Aorta (tissue), 5 donors: ENCODE measurements at regions not wholly inside any gene's neighbourhood (a gene's known extent, or its start where the extent isn't known, plus 50 kb on each side); places are given as distances from the start of the nearest gene placed in this dataset.
"Not testable (repeated sequence)": the region's sequence is repeated elsewhere in the genome, so short reads cannot be mapped to it uniquely, and the experiment has no call there.

ENCODE experiments used
- ATAC-seq: fragments of 200-7000 bp; cut with Tn5 transposase; one replicate; pipeline ENCODE4 v1.9.1; 2022; ENCODE audit warnings: moderate library complexity; ENCODE audit not compliant: low FRiP score
- DNase-seq, 2 donors: peaks; one replicate each; pipeline ENCODE4 v3.0.0-alpha.2; 2020
- H3K27ac ChIP-seq, 2 donors: one replicate each; pipeline ENCODE4 v1.5.1; 2013; ENCODE audit warnings: low read length in 2 of 2, mild to moderate bottlenecking in 2 of 2, moderate library complexity in 2 of 2, control low read depth in 1 of 2, inconsistent platforms in 1 of 2, low read depth in 1 of 2
- H3K27me3 ChIP-seq, 2 donors: one replicate each; pipeline ENCODE4 v1.6.1; 2013; ENCODE audit warnings: control low read depth in 1 of 2, low read length in 1 of 2, mild to moderate bottlenecking in 1 of 2, moderate library complexity in 1 of 2; ENCODE audit not compliant: insufficient read depth in 2 of 2, control insufficient read depth in 1 of 2
- H3K36me3 ChIP-seq, 2 donors: one replicate each; pipeline ENCODE4 v1.6.1; 2013; ENCODE audit warnings: control low read depth in 1 of 2, low read length in 1 of 2, mild to moderate bottlenecking in 1 of 2; ENCODE audit not compliant: insufficient read depth in 2 of 2, control insufficient read depth in 1 of 2
- H3K4me1 ChIP-seq, 2 donors: one replicate each; pipeline ENCODE4 v1.6.1; 2013; ENCODE audit warnings: low read length in 2 of 2, control low read depth in 1 of 2, mild to moderate bottlenecking in 1 of 2, moderate library complexity in 1 of 2; ENCODE audit not compliant: insufficient read depth in 2 of 2, control insufficient read depth in 1 of 2
- H3K4me3 ChIP-seq, 2 donors: one replicate each; pipeline ENCODE4 v1.5.1; 2013; ENCODE audit warnings: low read length in 2 of 2, control low read depth in 1 of 2, mild to moderate bottlenecking in 1 of 2
- H3K9me3 ChIP-seq: one replicate; pipeline ENCODE4 v1.6.1; 2013; ENCODE audit warnings: mild to moderate bottlenecking, low read length; ENCODE audit not compliant: control insufficient read depth
- WGBS, 2 donors: extraction: QIAGEN DNeasy Blood & Tissue Kit; methylation state at CpG; one replicate each; pipeline ENCODE4 v1.1.7; 2013; 5-methylcytosine and 5-hydroxymethylcytosine counted together
- intact Hi-C, 2 donors: fragments of 100-400 bp; cut with DNase I; formaldehyde crosslinking; loops; one replicate each; pipeline versions ENCODE4 v1.14.2 to v1.15.0; 2022
- donor health status: healthy with polysubstance abuse.
- donor health status: Bipolar disorder and iron deficiency.
- donor health status: DM: no; HTN: no; CAD: no.
- donor health status: DM: no; HTN: no; CAD: no.
- donor health status: DM: yes; HTN: yes; CAD: no.

DNA sequence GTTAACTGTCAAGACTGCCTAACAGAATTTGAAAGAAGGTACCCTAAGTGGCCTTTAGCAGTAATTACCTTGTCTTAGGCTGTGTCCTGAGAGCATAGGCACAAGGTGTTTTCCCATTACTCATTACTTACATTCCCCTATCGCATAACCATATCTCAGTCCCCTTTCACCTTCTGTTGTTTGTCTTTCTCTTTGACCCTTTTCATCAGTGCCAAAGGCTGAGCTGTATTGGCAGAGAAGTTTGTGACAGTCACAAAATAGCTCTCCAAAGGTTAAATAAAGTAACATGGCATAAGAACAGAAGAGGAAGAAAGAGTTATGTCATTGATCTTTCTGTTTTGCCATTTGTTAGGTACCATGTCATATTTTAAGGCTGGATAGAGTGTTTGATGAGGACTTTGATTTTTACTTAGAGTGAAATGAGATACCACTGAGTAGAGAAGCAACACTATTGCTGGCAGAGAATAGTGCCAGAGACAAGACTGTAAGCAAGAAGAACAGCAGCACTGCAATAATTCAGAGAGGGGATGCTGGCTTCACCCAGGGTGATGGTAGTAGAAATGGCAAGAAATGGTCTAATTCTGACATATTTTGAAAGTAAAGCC is 497.8 kb downstream of the TTLL7 start:
- H3K4me1 ChIP-seq = peaks cover 0 to 2% of the 10 kb centered on the region in 2 donors
- no peaks in the 10 kb centered on the region for H3K9me3 ChIP-seq
- no peak overlapping the region for H3K27ac ChIP-seq
- ATAC-seq = no peak
- WGBS, 2 donors = 42 to 48% methylated on average over 1 of the region's 1 CpG
- H3K27me3 ChIP-seq = no peaks in the 10 kb centered on the region
- no peak for DNase-seq
- no peak overlapping the region for H3K4me3 ChIP-seq
- intact Hi-C loops = no loop called here
- no peaks in the 10 kb centered on the region for H3K36me3 ChIP-seq

DNA sequence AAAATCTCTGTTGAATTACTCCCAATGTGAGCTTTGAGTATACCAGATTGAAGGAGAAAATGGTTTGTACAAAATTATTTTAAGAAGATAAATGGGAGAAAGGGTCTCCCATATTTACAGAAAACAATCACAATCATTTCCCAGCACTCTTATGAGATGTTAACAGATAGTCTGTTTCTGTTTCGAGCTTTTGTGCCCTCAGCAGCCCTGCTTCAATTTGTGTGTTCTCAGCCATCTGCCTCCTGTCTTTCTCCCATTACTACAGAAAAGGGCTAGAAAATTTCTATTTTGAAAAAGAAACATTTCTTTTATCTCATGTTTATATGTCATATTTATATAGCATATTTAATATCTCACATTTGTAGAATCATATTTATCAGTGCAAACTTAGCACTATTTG is 498.4 kb downstream of the TTLL7 start:
- H3K4me3 ChIP-seq = no peak overlapping the region
- H3K4me1 ChIP-seq = peaks cover 0 to 2% of the 10 kb centered on the region in 2 donors
- ATAC-seq (no peak), DNase-seq (no peak)
- intact Hi-C loops = no loop called here
- no peaks in the 10 kb centered on the region for H3K36me3 ChIP-seq
- H3K27ac ChIP-seq = no peak overlapping the region
- H3K9me3 ChIP-seq = no peaks in the 10 kb centered on the region
- H3K27me3 ChIP-seq = no peaks in the 10 kb centered on the region
- WGBS, 2 donors = 96 to 100% methylated on average over 1 of the region's 1 CpG

DNA sequence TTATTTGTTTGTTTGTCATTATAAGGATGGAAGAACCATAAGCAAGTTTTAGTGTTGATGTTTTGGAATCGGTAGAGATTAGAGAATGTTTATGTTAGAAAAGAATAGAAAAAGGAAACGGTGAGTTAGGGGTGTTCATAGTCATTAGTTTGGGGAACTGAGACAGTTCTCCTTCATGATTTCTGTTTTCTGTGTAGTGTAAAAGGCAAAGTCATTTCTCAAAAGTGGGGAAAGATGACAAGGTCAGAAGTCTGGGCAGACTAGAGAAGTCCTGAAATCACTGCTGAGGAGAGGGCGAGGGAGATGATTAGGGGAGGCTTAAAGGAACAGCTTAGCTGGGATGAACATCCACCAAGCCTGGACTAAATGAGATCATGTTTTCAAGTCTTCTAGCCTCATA is 498.9 kb downstream of the TTLL7 start:
- Histone ChIP-seq H3K9me3 (no peaks in the 10 kb centered on the region), H3K4me3 (no peak overlapping the region), H3K27ac (no peak overlapping the region), H3K4me1 (peaks cover 0 to 2% of the 10 kb centered on the region in 2 donors), H3K36me3 (no peaks in the 10 kb centered on the region), H3K27me3 (no peaks in the 10 kb centered on the region)
- intact Hi-C loops = no loop called here
- WGBS, 2 donors = 77 to 79% methylated on average over 3 of the region's 3 CpGs
- DNase-seq (no peak), ATAC-seq (no peak)

GRCh38 chr1:83497563-83497962 is 501.4 kb downstream of the TTLL7 start:
- no peak overlapping the region for H3K27ac ChIP-seq
- H3K4me3 ChIP-seq = no peak overlapping the region
- H3K27me3 ChIP-seq = no peaks in the 10 kb centered on the region
- 86 to 95% methylated on average over 1 of the region's 1 CpG for WGBS, 2 donors
- DNase-seq = no peak
- peaks cover 0 to 2% of the 10 kb centered on the region in 2 donors for H3K4me1 ChIP-seq
- H3K36me3 ChIP-seq = no peaks in the 10 kb centered on the region
- H3K9me3 ChIP-seq = no peaks in the 10 kb centered on the region
- intact Hi-C loops = no loop called here
- ATAC-seq = no peak

DNA sequence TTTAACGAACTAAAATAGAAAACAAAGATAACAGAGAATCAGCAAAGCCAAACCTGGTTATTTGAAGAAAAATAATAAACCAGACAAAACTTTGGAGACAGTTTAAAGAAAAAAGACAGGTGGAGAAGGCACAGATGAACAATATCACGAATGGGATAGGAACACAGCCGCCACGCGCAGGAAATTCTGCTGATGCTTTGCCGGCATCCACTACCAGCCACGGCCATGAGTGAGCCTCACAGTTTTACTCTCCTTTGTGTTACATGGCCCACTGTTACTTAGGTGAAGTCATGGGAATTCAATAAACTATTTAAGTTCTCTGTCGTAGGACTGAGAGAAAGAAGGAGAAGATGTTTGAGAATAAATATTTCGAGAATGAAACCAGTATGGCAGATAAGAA is 503.4 kb downstream of the TTLL7 start:
- Histone ChIP-seq H3K9me3 (no peaks in the 10 kb centered on the region), H3K4me1 (no peaks in the 10 kb centered on the region), H3K36me3 (no peaks in the 10 kb centered on the region), H3K4me3 (no peak overlapping the region), H3K27me3 (no peaks in the 10 kb centered on the region), H3K27ac (no peak overlapping the region)
- ATAC-seq (no peak), DNase-seq (no peak)
- intact Hi-C loops = no loop called here
- WGBS, 2 donors = 84 to 88% methylated on average over 9 of the region's 9 CpGs

DNA sequence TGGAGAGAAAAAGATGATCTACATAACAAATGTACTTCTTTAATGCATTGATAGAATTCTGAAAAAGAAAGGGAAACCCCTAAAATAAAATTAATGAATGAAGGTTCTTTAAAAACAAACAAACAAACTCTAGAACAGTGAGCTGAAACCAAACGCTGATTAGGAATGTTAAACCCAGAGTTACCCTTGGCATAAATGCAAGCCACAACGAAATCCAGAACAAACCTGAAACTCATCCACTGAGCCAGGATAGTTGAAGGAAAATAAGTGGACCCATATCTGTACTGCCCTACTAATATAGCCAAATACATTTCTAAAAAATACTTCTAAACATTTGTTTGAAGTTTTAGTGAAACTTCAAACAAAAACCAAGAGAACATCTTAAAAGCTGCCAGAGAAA is 505.3 kb downstream of the TTLL7 start:
- 7 to 10% methylated on average over 2 of the region's 2 CpGs for WGBS, 2 donors
- intact Hi-C loops = no loop called here
- ATAC-seq = no peak

DNA sequence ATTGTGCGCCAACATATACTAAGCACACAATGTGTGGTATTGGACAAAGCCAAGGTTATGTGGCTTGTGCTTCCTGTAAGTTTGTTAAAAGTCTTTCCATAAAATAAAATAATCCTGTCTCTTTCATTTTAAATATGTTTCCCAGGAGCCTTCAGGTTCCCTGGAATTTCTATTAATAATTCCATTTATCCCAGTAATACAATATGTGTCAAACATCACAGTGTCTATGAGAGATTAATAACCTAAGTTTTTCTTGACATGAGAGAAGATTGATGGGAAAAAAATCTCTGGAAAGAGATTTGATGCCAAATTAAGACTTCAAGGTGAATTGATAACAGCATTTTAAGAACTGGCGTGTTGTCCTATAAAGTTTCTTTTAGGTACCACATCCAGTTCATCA is 507.0 kb downstream of the TTLL7 start:
- no peak for ATAC-seq
- 97 to 99% methylated on average over 2 of the region's 2 CpGs for WGBS, 2 donors

More for the DNA sequence above, 505.3 kb downstream of the TTLL7 start:
- DNase-seq = no peak
- no peaks in the 10 kb centered on the region for H3K9me3 ChIP-seq
- no peak overlapping the region for H3K4me3 ChIP-seq
- H3K36me3 ChIP-seq = no peaks in the 10 kb centered on the region
- H3K4me1 ChIP-seq = no peaks in the 10 kb centered on the region
- H3K27ac ChIP-seq = no peak overlapping the region
- no peaks in the 10 kb centered on the region for H3K27me3 ChIP-seq

DNA sequence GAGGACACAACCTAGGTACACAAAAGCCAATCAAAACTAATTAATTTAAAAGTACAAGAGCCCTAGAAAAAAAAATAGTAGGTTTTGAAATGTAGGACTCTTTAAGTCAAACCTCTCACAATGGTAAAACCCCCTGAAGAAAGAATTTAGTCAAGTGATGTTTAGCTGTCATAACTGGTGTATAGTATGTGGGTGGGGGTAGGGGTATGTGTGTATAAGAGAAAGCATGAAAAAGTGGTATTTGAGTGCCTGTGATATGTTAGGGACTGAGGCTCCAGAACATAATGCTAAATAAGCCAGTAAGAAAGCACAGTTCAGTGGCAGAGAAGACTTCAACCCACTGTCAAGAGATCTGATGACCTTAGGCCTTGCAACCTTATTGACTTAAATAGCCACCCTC is 507.9 kb downstream of the TTLL7 start:
- intact Hi-C loops = no loop called here
- no peak overlapping the region for H3K4me3 ChIP-seq
- no peak for ATAC-seq
- no peaks in the 10 kb centered on the region for H3K9me3 ChIP-seq
- H3K27ac ChIP-seq = no peak overlapping the region
- H3K36me3 ChIP-seq = no peaks in the 10 kb centered on the region
- DNase-seq = no peak
- H3K27me3 ChIP-seq = no peaks in the 10 kb centered on the region
- H3K4me1 ChIP-seq = no peaks in the 10 kb centered on the region

More for the DNA sequence above, 507.0 kb downstream of the TTLL7 start:
- no peak overlapping the region for H3K27ac ChIP-seq
- no peaks in the 10 kb centered on the region for H3K27me3 ChIP-seq
- H3K36me3 ChIP-seq = no peaks in the 10 kb centered on the region
- no peaks in the 10 kb centered on the region for H3K9me3 ChIP-seq
- no peak for DNase-seq
- H3K4me3 ChIP-seq = no peak overlapping the region
- intact Hi-C loops = no loop called here
- no peaks in the 10 kb centered on the region for H3K4me1 ChIP-seq

GRCh38 chr1:83488105-83488504 is 510.8 kb downstream of the TTLL7 start:
- H3K4me1 ChIP-seq, H3K36me3 ChIP-seq, H3K27me3 ChIP-seq, intact Hi-C loops, H3K27ac ChIP-seq, H3K9me3 ChIP-seq, DNase-seq, H3K4me3 ChIP-seq: not testable (repeated sequence)
- ATAC-seq = peak; percentile 57
